HG03571 (cell line): ENCODE measurements at regions not wholly inside any gene's neighbourhood (a gene's known extent, or its start where the extent isn't known, plus 50 kb on each side); places are given as distances from the start of the nearest gene placed in this dataset.
A peak's percentile ranks its signal among the peaks of the same experiment; 100 is the strongest.
"Not testable (repeated sequence)": the region's sequence is repeated elsewhere in the genome, so short reads cannot be mapped to it uniquely, and the experiment has no call there.

Experiments used
- ATAC-seq: cut with Tn5 transposase; IDR thresholded peaks from one replicate; pipeline ENCODE4 v1.9.1; 2021; ENCODE audit not compliant: unreplicated experiment

- ATAC-seq: no peak
Observed at GRCh38 chr3:189375532-189375931, 203.8 kb downstream of the TPRG1 start.

- no peak for ATAC-seq
Observed at GRCh38 chr3:189383630-189384029, 211.9 kb downstream of the TPRG1 start.

- not testable (repeated sequence) for ATAC-seq
Observed at GRCh38 chr3:189385880-189386279, 214.1 kb downstream of the TPRG1 start.

GRCh38 chr3:189386739-189387138, 215.0 kb downstream of the TPRG1 start:
- no peak for ATAC-seq

- no peak for ATAC-seq
Observed at GRCh38 chr3:189389346-189389745, 217.6 kb downstream of the TPRG1 start.

- no peak for ATAC-seq
Observed at GRCh38 chr3:189393598-189393997, 221.8 kb downstream of the TPRG1 start.

GRCh38 chr3:189394599-189395121, 222.9 kb downstream of the TPRG1 start:
- peak; percentile 89 for ATAC-seq

- no peak for ATAC-seq
Observed at GRCh38 chr3:189395825-189396224, 224.1 kb downstream of the TPRG1 start.

GRCh38 chr3:189398656-189399055, 226.9 kb downstream of the TPRG1 start:
- ATAC-seq: no peak

- no peak for ATAC-seq
Observed at GRCh38 chr3:189401196-189401595, 229.4 kb downstream of the TPRG1 start.

- ATAC-seq: no peak
Observed at GRCh38 chr3:189403194-189403593, 228.0 kb upstream of the TP63 start.

GRCh38 chr3:189404024-189404423, 227.2 kb upstream of the TP63 start:
- no peak for ATAC-seq

GRCh38 chr3:189404797-189405484, 226.2 kb upstream of the TP63 start:
- ATAC-seq: no peak

GRCh38 chr3:189406148-189406547, 225.0 kb upstream of the TP63 start:
- ATAC-seq: no peak

- no peak for ATAC-seq
Observed at GRCh38 chr3:189410522-189410921, 220.7 kb upstream of the TP63 start.

GRCh38 chr3:189419038-189419437, 212.2 kb upstream of the TP63 start:
- ATAC-seq: no peak

GRCh38 chr3:189419683-189420082, 211.5 kb upstream of the TP63 start:
- no peak for ATAC-seq

GRCh38 chr3:189424922-189425321, 206.3 kb upstream of the TP63 start:
- no peak for ATAC-seq

- no peak for ATAC-seq
Observed at GRCh38 chr3:189429019-189429418, 202.2 kb upstream of the TP63 start.

GRCh38 chr3:189430166-189430565, 201.0 kb upstream of the TP63 start:
- ATAC-seq: no peak

- not testable (repeated sequence) for ATAC-seq
Observed at GRCh38 chr3:189442257-189442656, 188.9 kb upstream of the TP63 start.

GRCh38 chr3:189446959-189447560, 184.1 kb upstream of the TP63 start:
- ATAC-seq: no peak

- ATAC-seq: no peak
Observed at GRCh38 chr3:189449084-189449483, 182.1 kb upstream of the TP63 start.
